ENCODE measurements at regions not wholly inside any gene's neighbourhood (a gene's known extent, or its start where the extent isn't known, plus 50 kb on each side); places are given as distances from the start of the nearest gene placed in this dataset.

- H3K9me3 Mint-ChIP-seq (ENCODE audit: low read depth), result peaks cover 16% of the 10 kb centered on the region
- no peaks in the 10 kb centered on the region for H3K4me1 Mint-ChIP-seq (ENCODE audit: low read depth)
- no peak overlapping the region for H3K4me3 Mint-ChIP-seq (ENCODE audit: unreplicated experiment)
- H3K27ac Mint-ChIP-seq (ENCODE audit: unreplicated experiment), result no peak overlapping the region
- H3K36me3 Mint-ChIP-seq (ENCODE audit: low read depth), result no peaks in the 10 kb centered on the region
- DNase-seq (ENCODE audit: low spot score), result no peak
- H3K27me3 Mint-ChIP-seq (ENCODE audit: low read depth), result peaks cover 9% of the 10 kb centered on the region
- no peak for TF ChIP-seq CTCF (IDR thresholded peaks at IDR 0.05)
These were observed 127.2 kb downstream of the SOX1 start for GRCh38 chr13:112194167-112194530.

- no peak for DNase-seq (ENCODE audit: low spot score)
- peaks cover 16% of the 10 kb centered on the region for H3K9me3 Mint-ChIP-seq (ENCODE audit: low read depth)
- TF ChIP-seq CTCF (IDR thresholded peaks at IDR 0.05), result no peak
- H3K27me3 Mint-ChIP-seq (ENCODE audit: low read depth), result peaks cover 9% of the 10 kb centered on the region
- H3K4me1 Mint-ChIP-seq (ENCODE audit: low read depth), result no peaks in the 10 kb centered on the region
- H3K36me3 Mint-ChIP-seq (ENCODE audit: low read depth), result no peaks in the 10 kb centered on the region
- H3K4me3 Mint-ChIP-seq (ENCODE audit: unreplicated experiment), result no peak overlapping the region
- H3K27ac Mint-ChIP-seq (ENCODE audit: unreplicated experiment), result no peak overlapping the region
These were observed 127.6 kb downstream of the SOX1 start for GRCh38 chr13:112194579-112194978.

- no peaks in the 10 kb centered on the region for H3K4me1 Mint-ChIP-seq (ENCODE audit: low read depth)
- TF ChIP-seq CTCF (IDR thresholded peaks at IDR 0.05), result no peak
- no peak overlapping the region for H3K27ac Mint-ChIP-seq (ENCODE audit: unreplicated experiment)
- no peaks in the 10 kb centered on the region for H3K36me3 Mint-ChIP-seq (ENCODE audit: low read depth)
- no peaks in the 10 kb centered on the region for H3K9me3 Mint-ChIP-seq (ENCODE audit: low read depth)
- H3K27me3 Mint-ChIP-seq (ENCODE audit: low read depth), result peaks cover 13% of the 10 kb centered on the region
- DNase-seq (ENCODE audit: low spot score), result no peak
- no peak overlapping the region for H3K4me3 Mint-ChIP-seq (ENCODE audit: unreplicated experiment)
These were observed 131.6 kb downstream of the SOX1 start for GRCh38 chr13:112198396-112199010.

GRCh38 chr13:112200200-112200599, 133.3 kb downstream of the SOX1 start:
- Mint-ChIP-seq H3K9me3 (ENCODE audit: low read depth) (no peaks in the 10 kb centered on the region), H3K27me3 (ENCODE audit: low read depth) (peaks cover 30% of the 10 kb centered on the region), H3K4me3 (ENCODE audit: unreplicated experiment) (no peak overlapping the region), H3K27ac (ENCODE audit: unreplicated experiment) (no peak overlapping the region), H3K4me1 (ENCODE audit: low read depth) (peaks cover 4% of the 10 kb centered on the region), H3K36me3 (ENCODE audit: low read depth) (no peaks in the 10 kb centered on the region)
- no peak for DNase-seq (ENCODE audit: low spot score)
- TF ChIP-seq CTCF (IDR thresholded peaks at IDR 0.05), result no peak

- Mint-ChIP-seq H3K27ac (ENCODE audit: unreplicated experiment) (no peak overlapping the region), H3K4me1 (ENCODE audit: low read depth) (peaks cover 5% of the 10 kb centered on the region), H3K9me3 (ENCODE audit: low read depth) (no peaks in the 10 kb centered on the region), H3K36me3 (ENCODE audit: low read depth) (no peaks in the 10 kb centered on the region), H3K4me3 (ENCODE audit: unreplicated experiment) (no peak overlapping the region), H3K27me3 (ENCODE audit: low read depth) (peaks cover 47% of the 10 kb centered on the region)
- no peak for TF ChIP-seq CTCF (IDR thresholded peaks at IDR 0.05)
- DNase-seq (ENCODE audit: low spot score), result no peak
These were observed 135.3 kb downstream of the SOX1 start for GRCh38 chr13:112202266-112202665.

Data from chondrocyte (in vitro differentiated cells).